ENCODE measurements at regions not wholly inside any gene's neighbourhood (a gene's known extent, or its start where the extent isn't known, plus 50 kb on each side); places are given as distances from the start of the nearest gene placed in this dataset.
"Not testable (repeated sequence)": the region's sequence is repeated elsewhere in the genome, so short reads cannot be mapped to it uniquely, and the experiment has no call there.

- DNase-seq (ENCODE audit: low read depth) = no peak
- TF ChIP-seq, protein P1, sequence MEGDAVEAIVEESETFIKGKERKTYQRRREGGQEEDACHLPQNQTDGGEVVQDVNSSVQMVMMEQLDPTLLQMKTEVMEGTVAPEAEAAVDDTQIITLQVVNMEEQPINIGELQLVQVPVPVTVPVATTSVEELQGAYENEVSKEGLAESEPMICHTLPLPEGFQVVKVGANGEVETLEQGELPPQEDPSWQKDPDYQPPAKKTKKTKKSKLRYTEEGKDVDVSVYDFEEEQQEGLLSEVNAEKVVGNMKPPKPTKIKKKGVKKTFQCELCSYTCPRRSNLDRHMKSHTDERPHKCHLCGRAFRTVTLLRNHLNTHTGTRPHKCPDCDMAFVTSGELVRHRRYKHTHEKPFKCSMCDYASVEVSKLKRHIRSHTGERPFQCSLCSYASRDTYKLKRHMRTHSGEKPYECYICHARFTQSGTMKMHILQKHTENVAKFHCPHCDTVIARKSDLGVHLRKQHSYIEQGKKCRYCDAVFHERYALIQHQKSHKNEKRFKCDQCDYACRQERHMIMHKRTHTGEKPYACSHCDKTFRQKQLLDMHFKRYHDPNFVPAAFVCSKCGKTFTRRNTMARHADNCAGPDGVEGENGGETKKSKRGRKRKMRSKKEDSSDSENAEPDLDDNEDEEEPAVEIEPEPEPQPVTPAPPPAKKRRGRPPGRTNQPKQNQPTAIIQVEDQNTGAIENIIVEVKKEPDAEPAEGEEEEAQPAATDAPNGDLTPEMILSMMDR (IDR thresholded peaks at IDR 0.05; ENCODE audit: low read length, missing control alignments) = no peak
- H3K4me3 ChIP-seq (replicated peaks; ENCODE audit: low read depth, low read length) = no peak overlapping the region
Observed at GRCh38 chr7:32762925-32763293, 128.7 kb downstream of the KBTBD2 start.

- H3K4me3 ChIP-seq (replicated peaks; ENCODE audit: low read depth, low read length) = peak overlapping the region; percentile 28
- DNase-seq (ENCODE audit: low read depth) = not testable (repeated sequence)
Observed at GRCh38 chr7:32762206-32762924, 129.2 kb downstream of the KBTBD2 start.

DNA sequence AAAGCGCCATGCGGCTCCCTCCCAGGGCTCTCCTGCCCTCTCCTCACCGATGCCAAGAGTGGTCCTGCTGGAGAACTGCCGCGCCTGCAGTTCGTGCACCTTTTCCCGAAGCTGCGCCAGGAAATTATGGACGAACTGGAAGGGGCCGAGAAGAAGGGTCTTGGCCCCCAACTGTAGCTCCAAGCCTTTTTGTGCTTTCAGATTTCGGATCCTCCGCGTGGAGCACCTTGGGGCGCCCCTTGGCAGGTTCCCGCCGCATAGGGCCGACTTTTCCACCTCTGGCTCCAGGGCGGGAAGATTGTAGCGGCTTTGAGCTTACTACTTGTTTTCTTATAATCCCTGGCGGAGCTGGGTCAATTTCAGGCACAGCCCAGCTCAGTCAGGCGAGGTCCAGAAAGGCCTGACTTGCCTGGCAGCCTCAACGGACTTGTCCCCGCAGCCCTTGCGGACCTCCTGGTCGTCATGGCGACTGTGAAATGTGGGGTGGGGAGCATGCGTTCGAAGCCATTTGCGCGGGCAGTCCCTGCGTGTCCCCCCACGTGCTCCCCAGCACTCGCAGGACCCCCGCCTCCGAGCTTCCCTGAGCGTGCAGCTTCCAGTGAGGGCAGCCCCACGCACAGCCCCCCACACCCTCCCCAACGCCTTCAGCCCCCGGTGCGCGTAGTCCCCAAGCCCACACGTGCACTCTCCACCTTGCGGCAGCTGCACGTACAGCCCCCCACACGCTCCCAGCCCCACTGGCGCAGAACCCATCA is 129.9 kb downstream of the KBTBD2 start:
- peak overlapping the region; percentile 28 for H3K4me3 ChIP-seq (replicated peaks; ENCODE audit: low read depth, low read length)
- DNase-seq (ENCODE audit: low read depth) = no peak
- TF ChIP-seq, protein P1 (IDR thresholded peaks at IDR 0.05; ENCODE audit: low read length, missing control alignments) = no peak

DNA sequence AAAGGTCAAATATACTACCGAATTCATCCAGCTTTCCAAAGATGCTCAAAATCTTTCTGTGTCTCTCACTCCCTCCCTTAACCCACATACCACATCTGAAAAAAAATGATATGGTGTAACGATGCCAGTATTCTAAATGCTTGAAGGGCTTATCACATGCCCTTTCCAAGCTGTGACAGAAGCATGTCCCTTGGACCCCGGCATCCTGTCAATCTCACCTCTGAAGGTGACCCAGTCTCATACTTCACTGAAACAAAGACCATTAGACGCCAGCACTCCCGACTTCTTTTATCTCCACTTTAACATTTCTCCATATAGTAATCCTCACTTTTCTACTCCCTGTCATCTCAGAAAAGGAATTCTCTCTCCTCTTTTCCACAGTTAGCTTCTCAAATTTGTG is 130.8 kb downstream of the KBTBD2 start:
- not testable (repeated sequence) for DNase-seq (ENCODE audit: low read depth); H3K4me3 ChIP-seq (replicated peaks; ENCODE audit: low read depth, low read length)

GRCh38 chr7:32759859-32760258 is 131.7 kb downstream of the KBTBD2 start:
- DNase-seq (ENCODE audit: low read depth); H3K4me3 ChIP-seq (replicated peaks; ENCODE audit: low read depth, low read length): not testable (repeated sequence)

DNA sequence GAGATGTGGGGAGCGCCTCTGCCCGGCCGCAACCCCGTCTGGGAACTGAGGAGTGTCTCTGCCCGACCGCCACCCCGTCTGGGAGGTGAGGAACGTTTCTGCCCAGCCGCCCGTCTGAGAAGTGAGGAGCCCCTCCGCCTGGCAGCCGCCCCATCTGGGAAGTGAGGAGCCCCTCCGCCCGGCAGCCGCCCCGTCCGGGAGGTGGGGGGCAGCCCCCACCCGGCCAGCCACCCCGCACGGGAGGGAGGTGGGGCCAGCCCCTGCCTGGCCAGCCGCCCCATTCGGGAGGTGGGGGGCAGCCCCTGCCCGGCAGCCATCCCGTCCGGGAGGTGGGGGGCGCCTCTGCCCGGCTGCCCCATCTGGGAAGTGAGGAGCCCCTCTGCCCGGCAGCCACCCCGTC is 137.7 kb downstream of the KBTBD2 start:
- not testable (repeated sequence) for H3K4me3 ChIP-seq (replicated peaks; ENCODE audit: low read depth, low read length)

GRCh38 chr7:32748337-32748736 is 143.2 kb downstream of the KBTBD2 start:
- DNase-seq (ENCODE audit: low read depth); H3K4me3 ChIP-seq (replicated peaks; ENCODE audit: low read depth, low read length): not testable (repeated sequence)

More for the DNA sequence above, 137.7 kb downstream of the KBTBD2 start:
- DNase-seq (ENCODE audit: low read depth) = not testable (repeated sequence)

DNA sequence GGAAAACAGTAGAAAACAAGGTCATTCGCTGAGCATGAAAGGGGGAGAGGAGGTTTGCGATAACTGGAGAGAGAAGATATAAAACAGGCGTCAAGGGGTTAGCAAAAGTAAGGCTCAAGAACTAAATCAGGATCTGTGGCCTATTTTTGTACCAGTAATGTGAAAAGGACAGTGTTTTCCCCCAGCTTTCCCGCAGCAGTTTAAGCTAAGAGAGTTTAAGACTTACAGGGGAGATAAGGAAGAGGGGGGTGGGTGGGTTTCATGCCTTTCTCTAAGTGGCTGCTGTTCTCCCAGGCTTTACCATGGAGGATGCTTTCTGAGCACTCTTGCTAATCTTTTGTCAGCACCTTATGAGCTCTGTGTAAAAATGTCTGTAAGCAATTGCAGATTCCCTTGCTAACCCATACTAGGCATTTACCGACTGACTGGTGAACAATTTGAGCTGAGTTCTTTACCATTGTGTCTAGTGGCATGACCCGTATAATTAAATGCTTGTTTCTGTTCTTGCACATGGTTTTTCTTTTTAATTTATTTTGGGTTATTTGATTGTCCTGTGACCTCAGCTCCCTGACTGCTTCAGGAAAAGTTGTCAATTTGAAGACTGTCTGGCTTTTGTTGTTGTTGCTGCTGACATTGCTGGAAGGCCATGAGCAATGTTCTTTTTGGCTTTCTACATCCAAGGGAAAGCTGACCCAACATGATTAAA is 144.0 kb downstream of the KBTBD2 start:
- DNase-seq (ENCODE audit: low read depth); H3K4me3 ChIP-seq (replicated peaks; ENCODE audit: low read depth, low read length): not testable (repeated sequence)

- not testable (repeated sequence) for H3K4me3 ChIP-seq (replicated peaks; ENCODE audit: low read depth, low read length); DNase-seq (ENCODE audit: low read depth)
Observed at GRCh38 chr7:32741853-32742476, 149.6 kb downstream of the KBTBD2 start.

GRCh38 chr7:32739749-32740148 is 151.8 kb downstream of the KBTBD2 start:
- H3K4me3 ChIP-seq (replicated peaks; ENCODE audit: low read depth, low read length); DNase-seq (ENCODE audit: low read depth): not testable (repeated sequence)

DNA sequence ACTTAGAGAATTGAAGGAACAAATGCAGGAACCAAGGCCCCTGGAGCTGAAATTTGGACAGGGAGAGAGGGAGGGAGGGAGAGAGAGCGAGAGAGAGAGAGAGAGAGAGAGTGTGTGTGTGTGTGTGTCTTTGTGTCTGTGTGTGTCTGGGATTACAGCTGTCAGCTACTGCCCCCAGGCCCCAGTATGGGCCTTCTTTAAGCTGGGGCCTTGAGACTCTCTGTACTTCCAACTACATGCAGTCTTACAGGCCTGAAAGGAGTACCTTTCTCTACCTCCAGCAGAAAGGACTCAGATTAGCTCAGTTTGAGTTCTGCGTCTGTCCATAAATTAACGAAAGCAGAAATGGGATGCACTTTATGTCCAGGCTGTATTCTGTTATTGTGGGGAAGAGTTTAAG is 153.2 kb downstream of the KBTBD2 start:
- H3K4me3 ChIP-seq (replicated peaks; ENCODE audit: low read depth, low read length); DNase-seq (ENCODE audit: low read depth): not testable (repeated sequence)

GRCh38 chr7:32732767-32733166 is 158.8 kb downstream of the KBTBD2 start:
- H3K4me3 ChIP-seq (replicated peaks; ENCODE audit: low read depth, low read length); DNase-seq (ENCODE audit: low read depth): not testable (repeated sequence)

DNA sequence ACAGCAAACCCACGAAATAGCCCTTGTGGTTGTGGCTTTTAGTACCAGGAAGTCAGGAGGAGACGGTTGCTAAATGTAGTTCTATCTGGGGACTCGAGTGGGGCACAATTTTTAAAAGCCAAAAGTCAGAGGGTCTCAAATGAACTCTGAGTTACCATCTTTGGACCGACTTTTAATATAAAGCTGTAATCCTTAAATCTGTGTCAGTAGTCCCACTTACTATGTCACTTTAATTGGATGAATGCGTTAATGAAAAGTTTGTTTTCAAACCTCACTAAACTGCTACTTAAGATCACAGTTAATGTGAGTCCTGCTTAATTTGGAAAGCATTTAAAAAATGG is 162.3 kb downstream of the KBTBD2 start:
- peak overlapping the region; percentile 62 for H3K4me3 ChIP-seq (replicated peaks; ENCODE audit: low read depth, low read length)

DNA sequence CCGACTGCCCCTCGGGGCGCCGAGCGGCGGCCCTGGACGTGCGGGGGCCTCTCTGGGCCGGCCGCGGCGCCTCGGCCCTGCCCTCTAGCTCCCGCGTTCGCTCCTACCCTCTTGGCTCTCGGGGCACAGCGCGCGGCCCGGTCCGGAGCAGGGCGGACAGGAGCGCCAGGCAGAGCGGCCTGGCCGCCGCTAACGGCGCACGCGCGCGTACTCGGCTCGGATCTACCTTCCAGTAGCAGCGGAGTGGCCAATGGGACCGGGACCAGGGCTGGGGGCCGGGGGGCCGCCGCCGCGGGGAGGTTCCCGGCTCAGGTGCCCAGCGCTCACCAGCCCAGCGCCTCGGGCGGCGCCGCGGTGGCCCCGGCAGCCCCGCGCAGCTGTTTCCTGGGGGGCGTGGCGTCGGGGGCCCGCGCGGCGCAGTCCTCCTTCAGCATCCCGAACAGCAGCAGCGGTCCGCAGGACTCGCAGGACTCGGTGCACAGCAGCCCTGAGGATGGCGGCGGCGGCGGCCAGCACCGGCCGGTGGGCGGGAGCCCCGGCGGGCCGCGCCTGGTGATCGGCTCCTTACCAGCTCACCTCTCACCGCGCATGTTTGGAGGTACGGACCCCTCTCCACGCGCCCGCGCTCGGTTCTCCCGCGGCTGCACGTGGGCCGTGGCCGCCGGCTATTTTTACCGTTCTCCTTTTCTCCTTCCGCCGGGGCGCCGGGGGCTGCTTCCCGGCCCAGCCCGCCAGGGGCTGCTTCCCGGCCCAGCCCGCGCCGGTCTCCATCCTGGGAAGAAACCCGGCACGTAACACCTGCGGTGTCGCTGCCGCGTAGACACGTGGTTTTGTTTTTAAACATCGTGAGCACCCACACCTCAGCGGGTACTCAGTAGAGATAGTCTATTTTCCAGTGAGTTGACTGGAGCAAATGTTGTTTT is 162.9 kb downstream of the KBTBD2 start:
- H3K4me3 ChIP-seq (replicated peaks; ENCODE audit: low read depth, low read length) = peak overlapping the region; percentile 62
- peak; percentile 58 for DNase-seq (ENCODE audit: low read depth)

More for the DNA sequence above, 162.3 kb downstream of the KBTBD2 start:
- DNase-seq (ENCODE audit: low read depth) = not testable (repeated sequence)
